IMR-90 (cell line): ENCODE measurements at regions not wholly inside any gene's neighbourhood (a gene's known extent, or its start where the extent isn't known, plus 50 kb on each side); places are given as distances from the start of the nearest gene placed in this dataset.

Experiments
- ATAC-seq: fragments of 200-7000 bp; cut with Tn5 transposase; 2 replicates; pipeline ENCODE4 v1.9.1; 2020; ENCODE audit warnings: low read depth, mild to moderate bottlenecking, moderate library complexity
- BruUV-seq: library from RNA; stranded (reverse); fragments of 400-500 nt; replicated peaks from 2 replicates; lab custom pipeline; 2021; lab: Mats Ljungman, UMichigan
- CTCF ChIA-PET: fragments of 300-600 bp; formaldehyde crosslinking; extraction: SDS; loops from one replicate; lab custom pipeline; 2021; ENCODE audit warnings: antibody characterized with exemption; lab: Yijun Ruan, JAX
- POLR2A ChIA-PET: fragments of 300-600 bp; sonication (Branson Sonifier 250); formaldehyde crosslinking; loops from one replicate; lab custom pipeline; 2022; ENCODE audit warnings: antibody characterized with exemption; ENCODE audit not compliant: unreplicated experiment; lab: Charles Lee
- DNase-seq: peaks from one replicate; pipeline ENCODE4 v3.0.0; 2013
- H2AFZ ChIP-seq: replicated peaks from 2 replicates; pipeline ENCODE3; 2013; ENCODE audit warnings: low read length, mild to moderate bottlenecking; ENCODE audit not compliant: poor library complexity
- H2AK5ac ChIP-seq: 2 replicates; pipeline ENCODE4 v1.6.1; 2013; ENCODE audit warnings: low read depth, low read length, inconsistent platforms
- H2AK9ac ChIP-seq: replicated peaks from 2 replicates; pipeline ENCODE3; 2013; ENCODE audit warnings: mild to moderate bottlenecking, low read depth, low read length, moderate library complexity; ENCODE audit not compliant: poor library complexity
- H2BK120ac ChIP-seq: 2 replicates; pipeline ENCODE4 v1.6.1; 2013; ENCODE audit warnings: low read depth, low read length, inconsistent platforms
- H2BK15ac ChIP-seq: 3 replicates; pipeline ENCODE4 v1.6.1; 2013; ENCODE audit warnings: low read depth, low read length, inconsistent platforms
- H2BK20ac ChIP-seq: 2 replicates; pipeline ENCODE4 v1.6.1; 2013; ENCODE audit warnings: low read depth, mild to moderate bottlenecking, inconsistent platforms, low read length, moderate library complexity
- H2BK5ac ChIP-seq: 2 replicates; pipeline ENCODE4 v1.6.1; 2013; ENCODE audit warnings: mild to moderate bottlenecking, low read depth, low read length, inconsistent platforms; ENCODE audit not compliant: poor library complexity, severe bottlenecking
- H3K14ac ChIP-seq: replicated peaks from 2 replicates; pipeline ENCODE4 v1.6.1; 2013; ENCODE audit warnings: low read depth, low read length, inconsistent platforms
- H3K18ac ChIP-seq: 2 replicates; pipeline ENCODE4 v1.6.1; 2013; ENCODE audit warnings: low read depth, low read length, control low read depth
- H3K23ac ChIP-seq: 2 replicates; pipeline ENCODE4 v1.6.1; 2013; ENCODE audit warnings: low read depth, low read length, inconsistent platforms
- H3K27ac ChIP-seq: 2 replicates; pipeline ENCODE4 v1.5.1; 2013; ENCODE audit warnings: mild to moderate bottlenecking, control low read depth, low read length; ENCODE audit not compliant: insufficient read depth
- H3K27me3 ChIP-seq: 2 replicates; pipeline ENCODE4 v1.6.1; 2013; ENCODE audit warnings: low read length; ENCODE audit not compliant: control insufficient read depth, insufficient read depth
- H3K36me3 ChIP-seq: 2 replicates; pipeline ENCODE4 v1.6.1; 2013; ENCODE audit warnings: low read length, mixed read lengths; ENCODE audit not compliant: control insufficient read depth, insufficient read depth
- H3K4ac ChIP-seq: 2 replicates; pipeline ENCODE4 v1.6.1; 2013; ENCODE audit warnings: low read depth, low read length, inconsistent platforms
- H3K4me1 ChIP-seq: 2 replicates; pipeline ENCODE4 v1.6.1; 2013; ENCODE audit warnings: low read length, mixed read lengths; ENCODE audit not compliant: control insufficient read depth, insufficient read depth
- H3K4me2 ChIP-seq: 2 replicates; pipeline ENCODE4 v1.6.1; 2013; ENCODE audit warnings: low read depth, mild to moderate bottlenecking, control low read depth, low read length, moderate library complexity
- H3K4me3 ChIP-seq: 2 replicates; pipeline ENCODE4 v1.5.1; 2013; ENCODE audit warnings: low read depth, mild to moderate bottlenecking, control low read depth, low read length, moderate library complexity; ENCODE audit not compliant: insufficient read depth
- H3K56ac ChIP-seq: 2 replicates; pipeline ENCODE4 v1.6.1; 2013; ENCODE audit warnings: low read length, inconsistent platforms; ENCODE audit not compliant: insufficient read depth; ENCODE audit errors: extremely low read depth
- H3K79me1 ChIP-seq, 2 experiments: 2 replicates each; pipeline ENCODE4 v1.6.1; 2013; ENCODE audit warnings: low read length in 2 of 2, inconsistent platforms in 1 of 2, low read depth in 1 of 2
- H3K9ac ChIP-seq: 2 replicates; pipeline ENCODE4 v1.6.1; 2013; ENCODE audit warnings: low read depth, low read length, control low read depth
- H3K9me1 ChIP-seq: 2 replicates; pipeline ENCODE4 v1.6.1; 2013; ENCODE audit warnings: low read length, inconsistent platforms; ENCODE audit not compliant: insufficient read depth
- H3K9me3 ChIP-seq: 2 replicates; pipeline ENCODE4 v1.6.1; 2013; ENCODE audit warnings: low read length; ENCODE audit not compliant: control insufficient read depth, insufficient read depth
- H4K20me1 ChIP-seq: 2 replicates; pipeline ENCODE4 v1.6.1; 2013; ENCODE audit warnings: low read length, inconsistent platforms; ENCODE audit not compliant: insufficient read depth
- H4K5ac ChIP-seq: 2 replicates; pipeline ENCODE4 v1.6.1; 2013; ENCODE audit warnings: mild to moderate bottlenecking, low read depth, low read length, control low read depth
- H4K8ac ChIP-seq, 2 experiments: 2 replicates each; pipeline ENCODE4 v1.6.1; 2013; ENCODE audit warnings: low read depth in 2 of 2, low read length in 2 of 2, control low read depth in 1 of 2, inconsistent platforms in 1 of 2
- H4K91ac ChIP-seq: 2 replicates; pipeline ENCODE4 v1.6.1; 2013; ENCODE audit warnings: low read depth, low read length, inconsistent platforms; ENCODE audit not compliant: insufficient read depth
- BHLHE40 ChIP-seq: fragments of 150-350 bp; IDR thresholded peaks from 2 replicates; pipeline ENCODE4 v1.6.1; 2016; ENCODE audit warnings: mild to moderate bottlenecking, low read depth, low read length
- CEBPB ChIP-seq: IDR thresholded peaks from 2 replicates; pipeline ENCODE4 v1.6.1; 2012; ENCODE audit warnings: low read depth, low read length, improper control_type of control experiment
- CHD1 ChIP-seq: IDR thresholded peaks from 2 replicates; pipeline ENCODE4 v1.6.1; 2012; ENCODE audit warnings: low read depth, low read length, improper control_type of control experiment
- ELK1 ChIP-seq: fragments of 150-350 bp; IDR thresholded peaks from 2 replicates; pipeline ENCODE4 v1.6.1; 2016; ENCODE audit warnings: low read depth, mild to moderate bottlenecking, low read length, moderate library complexity, borderline replicate concordance
- FOS ChIP-seq: fragments of 150-350 bp; IDR thresholded peaks from 2 replicates; pipeline ENCODE4 v1.6.1; 2016; ENCODE audit warnings: low read depth, low read length
- MAZ ChIP-seq: IDR thresholded peaks from 2 replicates; pipeline ENCODE4 v1.6.1; 2012; ENCODE audit warnings: low read depth, mild to moderate bottlenecking, low read length, improper control_type of control experiment, moderate library complexity, borderline replicate concordance
- NFE2L2 ChIP-seq: fragments of 150-350 bp; IDR thresholded peaks from 2 replicates; pipeline ENCODE4 v1.6.1; 2016; ENCODE audit warnings: low read depth, mild to moderate bottlenecking, low read length
- POLR2A ChIP-seq: IDR thresholded peaks from 2 replicates; pipeline ENCODE4 v1.6.1; 2012; ENCODE audit warnings: mild to moderate bottlenecking, low read depth, low read length
- RAD21 ChIP-seq: IDR thresholded peaks from 2 replicates; pipeline ENCODE4 v1.6.1; 2012; ENCODE audit warnings: low read length, improper control_type of control experiment
- RCOR1 ChIP-seq: IDR thresholded peaks from 2 replicates; pipeline ENCODE4 v1.6.1; 2012; ENCODE audit warnings: mild to moderate bottlenecking, low read length, improper control_type of control experiment; ENCODE audit not compliant: insufficient replicate concordance
- RFX5 ChIP-seq: IDR thresholded peaks from 2 replicates; pipeline ENCODE4 v1.8.0; 2012; ENCODE audit warnings: low read depth, mild to moderate bottlenecking, low read length, moderate library complexity
- WGBS, 2 experiments: methylation state at CpG; one replicate each; pipeline versions ENCODE4 v1.1.5 to v1.1.7; 2013; ENCODE audit warnings: missing lambda C conversion rate in 2 of 2; ENCODE audit not compliant: insufficient read length in 1 of 2; ENCODE audit errors: extremely low coverage in 2 of 2; 5-methylcytosine and 5-hydroxymethylcytosine counted together
- dilution Hi-C: fragments of 300-500 bp; cut with HindIII; formaldehyde crosslinking; loops from one replicate; pipeline ENCODE4 v1.14.3; 2018; ENCODE audit warnings: low sequenced_read_pairs; ENCODE audit not compliant: unreplicated experiment
- in situ Hi-C: fragments of 300-500 bp; cut with MboI; formaldehyde crosslinking; loops from 3 replicates; pipeline ENCODE4 v1.14.3; 2019; ENCODE audit warnings: low sequenced_read_pairs, inconsistent platforms, mixed read lengths
- intact Hi-C: fragments of 100-400 bp; cut with micrococcal nuclease; formaldehyde crosslinking; loops from 2 replicates; pipeline ENCODE4 v1.10.0; 2022

GRCh38 chr1:55466921-55467320, 251.8 kb upstream of the USP24 start:
- DNase-seq (no peak), ATAC-seq (no peak; the same call in 1 of the 2 replicates)
- Histone ChIP-seq H3K36me3 (no peaks in the 10 kb centered on the region), H4K8ac (no peak overlapping the region), H2AFZ (no peak overlapping the region), H3K4me3 (no peak overlapping the region), H4K91ac (no peak overlapping the region), H3K9me1 (no peaks in the 10 kb centered on the region), H3K27me3 (no peaks in the 10 kb centered on the region), H4K20me1 (no peaks in the 10 kb centered on the region), H2AK5ac (no peak overlapping the region; the same call in 1 of the 2 replicates), H2BK15ac (no peak overlapping the region; the same call in 2 of the 3 replicates), H4K5ac (no peak overlapping the region), H3K4me2 (no peak overlapping the region), H3K9me3 (no peaks in the 10 kb centered on the region), H2BK5ac (no peak overlapping the region), H3K27ac (no peak overlapping the region), H2BK20ac (no peak overlapping the region), H3K79me1 (no peaks in the 10 kb centered on the region), H3K4ac (no peak overlapping the region), H3K14ac (no peak overlapping the region; the same call in 1 of the 2 replicates), H3K56ac (no peak overlapping the region), H2BK120ac (no peak overlapping the region), H3K4me1 (peaks cover 2% of the 10 kb centered on the region; the same call in 1 of the 2 replicates), H3K9ac (no peak overlapping the region), H2AK9ac (no peak overlapping the region), H3K23ac (no peak overlapping the region), H3K18ac (0 out of 2 replicates have a peak overlapping the region, but pooled peaks have one; percentile 33)
- dilution Hi-C loops, result no loop called here
- ChIA-PET POLR2A (no interaction called here), CTCF (interaction anchor here (0.6 kb wide), 2 partner anchors 212 to 377 kb away, joined by 3 read pairs; no protein-coding TSS in a partner anchor)
- no TSS peak for BruUV-seq
- intact Hi-C loops, result no loop called here
- TF ChIP-seq CHD1 (no peak), BHLHE40 (no peak), RFX5 (no peak), CEBPB (no peak), RAD21 (no peak), MAZ (no peak), FOS (no peak), RCOR1 (no peak), POLR2A (no peak), ELK1 (no peak), NFE2L2 (no peak)
- in situ Hi-C loops, result no loop called here
- no CpG with 5 or more reads among the region's 2 CpGs for WGBS, 2 experiments
